Sigmoid colon (tissue), 4 donors: ENCODE measurements at regions not wholly inside any gene's neighbourhood (a gene's known extent, or its start where the extent isn't known, plus 50 kb on each side); places are given as distances from the start of the nearest gene placed in this dataset.

Experiments
- EP300 ChIP-seq, 4 donors: sonication (generic); formaldehyde crosslinking; IDR thresholded peaks; one replicate each; pipeline ENCODE4 v1.6.1; 2017; ENCODE audit warnings: antibody characterized with exemption in 4 of 4
- POLR2A ChIP-seq, 2 donors: fragments of 450-650 bp; IDR thresholded peaks; one replicate each; pipeline ENCODE4 v1.6.1; 2016; ENCODE audit warnings: antibody characterized with exemption in 2 of 2, mild to moderate bottlenecking in 2 of 2, moderate library complexity in 2 of 2
- POLR2AphosphoS5 ChIP-seq, 4 donors: sonication (generic); formaldehyde crosslinking; IDR thresholded peaks; one replicate each; pipeline ENCODE4 v1.6.1; 2017; ENCODE audit warnings: antibody characterized with exemption in 4 of 4
- TF ChIP-seq, protein P1 (sequence below), 4 experiments: fragments of 450-650 bp in 3 of 4; fragments of 200-600 bp in 1 of 4; IDR thresholded peaks; one replicate each; pipeline ENCODE4 v1.5.1; 2016 to 2019; ENCODE audit warnings: antibody characterized with exemption in 4 of 4, mild to moderate bottlenecking in 3 of 4, moderate library complexity in 2 of 4

DNA sequence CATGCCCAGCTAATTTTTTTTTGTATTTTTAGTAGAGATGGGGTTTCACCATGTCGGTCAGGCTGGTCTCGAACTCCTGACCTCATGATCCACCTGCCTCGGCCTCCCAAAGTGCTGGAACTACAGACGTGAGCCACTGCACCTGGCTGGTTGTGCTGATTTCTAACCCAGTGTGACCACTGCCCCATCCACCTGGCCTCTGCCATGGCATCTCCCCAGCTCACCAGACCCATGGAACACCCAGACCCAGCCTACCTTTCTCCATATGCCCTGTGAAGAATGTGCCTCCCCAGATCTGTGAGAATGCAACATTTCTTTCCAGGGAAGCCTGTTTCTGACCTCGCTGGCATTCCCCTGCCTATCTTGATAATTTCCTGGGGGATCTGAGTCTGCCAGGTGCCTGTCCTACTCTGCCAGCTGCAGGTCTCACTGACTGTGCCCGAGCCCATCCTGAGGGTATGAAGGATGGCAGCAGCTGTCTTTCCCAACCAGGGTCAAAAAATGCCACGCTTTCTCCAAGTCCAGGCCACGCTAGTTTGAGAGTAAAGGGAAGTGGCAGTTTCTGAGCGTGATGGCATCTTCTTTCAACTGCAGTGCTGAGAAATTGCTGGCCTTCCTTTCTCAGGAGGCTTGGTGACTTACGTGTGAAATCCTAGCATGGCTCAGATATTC lies 324.4 kb upstream of the ZNF32 start:
- TF ChIP-seq, protein P1, sequence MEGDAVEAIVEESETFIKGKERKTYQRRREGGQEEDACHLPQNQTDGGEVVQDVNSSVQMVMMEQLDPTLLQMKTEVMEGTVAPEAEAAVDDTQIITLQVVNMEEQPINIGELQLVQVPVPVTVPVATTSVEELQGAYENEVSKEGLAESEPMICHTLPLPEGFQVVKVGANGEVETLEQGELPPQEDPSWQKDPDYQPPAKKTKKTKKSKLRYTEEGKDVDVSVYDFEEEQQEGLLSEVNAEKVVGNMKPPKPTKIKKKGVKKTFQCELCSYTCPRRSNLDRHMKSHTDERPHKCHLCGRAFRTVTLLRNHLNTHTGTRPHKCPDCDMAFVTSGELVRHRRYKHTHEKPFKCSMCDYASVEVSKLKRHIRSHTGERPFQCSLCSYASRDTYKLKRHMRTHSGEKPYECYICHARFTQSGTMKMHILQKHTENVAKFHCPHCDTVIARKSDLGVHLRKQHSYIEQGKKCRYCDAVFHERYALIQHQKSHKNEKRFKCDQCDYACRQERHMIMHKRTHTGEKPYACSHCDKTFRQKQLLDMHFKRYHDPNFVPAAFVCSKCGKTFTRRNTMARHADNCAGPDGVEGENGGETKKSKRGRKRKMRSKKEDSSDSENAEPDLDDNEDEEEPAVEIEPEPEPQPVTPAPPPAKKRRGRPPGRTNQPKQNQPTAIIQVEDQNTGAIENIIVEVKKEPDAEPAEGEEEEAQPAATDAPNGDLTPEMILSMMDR (IDR thresholded peaks at IDR 0.05): no peak
- no peak for TF ChIP-seq POLR2AphosphoS5 (IDR thresholded peaks at IDR 0.05)
- TF ChIP-seq POLR2A (IDR thresholded peaks at IDR 0.05): no peak
- no peak for TF ChIP-seq EP300 (IDR thresholded peaks at IDR 0.05)
